DMS 273 treated with DMSO at 0.1 percent for 48 hours (cell line): ENCODE measurements at regions not wholly inside any gene's neighbourhood (a gene's known extent, or its start where the extent isn't known, plus 50 kb on each side); places are given as distances from the start of the nearest gene placed in this dataset.
"Not testable (repeated sequence)": the region's sequence is repeated elsewhere in the genome, so short reads cannot be mapped to it uniquely, and the experiment has no call there.

Experiments used
- DNase-seq: peaks from one replicate; lab custom pipeline; 2025; lab: John Stamatoyannopoulos, UW

GRCh38 chr4:103996637-103997036, 276.9 kb upstream of the TACR3 start:
- DNase-seq: no peak

- no peak for DNase-seq
Measured at GRCh38 chr4:103996064-103996463, 276.3 kb upstream of the TACR3 start.

- DNase-seq: no peak
Measured at GRCh38 chr4:103994059-103994458, 274.3 kb upstream of the TACR3 start.

GRCh38 chr4:103982454-103982853, 262.7 kb upstream of the TACR3 start:
- DNase-seq: no peak

- no peak for DNase-seq
Measured at GRCh38 chr4:103948244-103949018, 228.6 kb upstream of the TACR3 start.

GRCh38 chr4:103947617-103948016, 227.8 kb upstream of the TACR3 start:
- DNase-seq: no peak

- not testable (repeated sequence) for DNase-seq
Measured at GRCh38 chr4:103946621-103947268, 227.0 kb upstream of the TACR3 start.

GRCh38 chr4:103938488-103938887, 218.7 kb upstream of the TACR3 start:
- no peak for DNase-seq

GRCh38 chr4:103936653-103937145, 216.9 kb upstream of the TACR3 start:
- DNase-seq: no peak

- DNase-seq: peak; percentile 0
Measured at GRCh38 chr4:103934178-103934789, 214.5 kb upstream of the TACR3 start.

- DNase-seq: no peak
Measured at GRCh38 chr4:103928370-103928769, 208.6 kb upstream of the TACR3 start.

- no peak for DNase-seq
Measured at GRCh38 chr4:103923551-103923950, 203.8 kb upstream of the TACR3 start.

- DNase-seq: no peak
Measured at GRCh38 chr4:103918214-103918613, 198.4 kb upstream of the TACR3 start.

GRCh38 chr4:103915224-103915869, 195.6 kb upstream of the TACR3 start:
- no peak for DNase-seq

GRCh38 chr4:103907414-103907813, 187.6 kb upstream of the TACR3 start:
- no peak for DNase-seq

- DNase-seq: no peak
Measured at GRCh38 chr4:103904123-103904522, 184.3 kb upstream of the TACR3 start.

- no peak for DNase-seq
Measured at GRCh38 chr4:103902730-103903129, 182.9 kb upstream of the TACR3 start.

- no peak for DNase-seq
Measured at GRCh38 chr4:103895876-103896465, 176.2 kb upstream of the TACR3 start.

GRCh38 chr4:103892586-103892985, 172.8 kb upstream of the TACR3 start:
- DNase-seq: no peak

- DNase-seq: no peak
Measured at GRCh38 chr4:103887191-103887590, 167.4 kb upstream of the TACR3 start.

- DNase-seq: no peak
Measured at GRCh38 chr4:103885152-103885551, 165.4 kb upstream of the TACR3 start.

GRCh38 chr4:103867311-103867710, 147.5 kb upstream of the TACR3 start:
- DNase-seq: no peak
